WTC11 (cell line): ENCODE measurements at regions not wholly inside any gene's neighbourhood (a gene's known extent, or its start where the extent isn't known, plus 50 kb on each side); places are given as distances from the start of the nearest gene placed in this dataset.

Experiments
- ATAC-seq: fragments of 200-7000 bp; cut with Tn5 transposase; 2 replicates; pipeline ENCODE4 v1.10.0; 2021; ENCODE audit warnings: mild to moderate bottlenecking, moderate library complexity
- CTCF ChIA-PET: fragments of 300-600 bp; sonication (Branson Sonifier 250); formaldehyde crosslinking; loops from one replicate; lab custom pipeline; 2021; ENCODE audit warnings: antibody characterized with exemption; lab: Charles Lee
- POLR2A ChIA-PET: fragments of 350-600 bp; sonication (Branson Sonifier 250); formaldehyde crosslinking; loops from one replicate; lab custom pipeline; 2021; ENCODE audit warnings: antibody characterized with exemption; lab: Charles Lee
- DNase-seq: peaks from one replicate; pipeline ENCODE4 v3.0.0; 2021; ENCODE audit warnings: low spot score
- H3K27ac Mint-ChIP-seq: 2 replicates; pipeline ENCODE4 v1.8.0; 2021; ENCODE audit warnings: mixed read lengths
- H3K27me3 Mint-ChIP-seq: 2 replicates; pipeline ENCODE4 v1.8.0; 2021; ENCODE audit warnings: low read depth, mild to moderate bottlenecking, moderate library complexity, mixed read lengths
- H3K36me3 Mint-ChIP-seq: 2 replicates; pipeline ENCODE4 v1.8.0; 2021; ENCODE audit warnings: mixed read lengths
- H3K4me1 Mint-ChIP-seq: 2 replicates; pipeline ENCODE4 v1.8.0; 2022; ENCODE audit warnings: mixed read lengths
- H3K4me3 Mint-ChIP-seq: 2 replicates; pipeline ENCODE4 v1.8.0; 2021; ENCODE audit warnings: mild to moderate bottlenecking, moderate library complexity, mixed read lengths
- H3K9me3 Mint-ChIP-seq: 2 replicates; pipeline ENCODE4 v1.8.0; 2021; ENCODE audit warnings: mixed read lengths
- ESRRA ChIP-seq: sonication (generic); formaldehyde crosslinking; IDR thresholded peaks from 2 replicates; pipeline ENCODE4 v1.8.1; 2022; ENCODE audit warnings: mild to moderate bottlenecking, missing genetic modification reagents, borderline replicate concordance
- GABPB1 ChIP-seq: sonication (generic); formaldehyde crosslinking; IDR thresholded peaks from 2 replicates; pipeline ENCODE4 v1.8.1; 2023; ENCODE audit warnings: mild to moderate bottlenecking, missing genetic modification reagents
- IRF2 ChIP-seq: sonication (generic); formaldehyde crosslinking; IDR thresholded peaks from 2 replicates; pipeline ENCODE4 v1.8.0; 2022; ENCODE audit warnings: low read depth, missing genetic modification reagents, borderline replicate concordance
- JUN ChIP-seq: sonication (generic); formaldehyde crosslinking; IDR thresholded peaks from 2 replicates; pipeline ENCODE4 v1.8.0; 2023; ENCODE audit warnings: mild to moderate bottlenecking, missing genetic modification reagents
- KAT7 ChIP-seq: sonication (generic); formaldehyde crosslinking; IDR thresholded peaks from 2 replicates; pipeline ENCODE4 v1.8.1; 2023; ENCODE audit warnings: missing genetic modification reagents, mild to moderate bottlenecking, borderline replicate concordance
- RORB ChIP-seq: fragments of 250-450 bp; sonication (Bioruptor Pico); IDR thresholded peaks from 2 replicates; pipeline ENCODE4 v1.9.0; 2021; ENCODE audit warnings: mild to moderate bottlenecking
- TP53 ChIP-seq: sonication (generic); formaldehyde crosslinking; IDR thresholded peaks from 2 replicates; pipeline ENCODE4 v1.8.1; 2023; ENCODE audit warnings: mild to moderate bottlenecking, missing genetic modification reagents
- ZNF396 ChIP-seq: fragments of 250-450 bp; sonication (Bioruptor Pico); IDR thresholded peaks from 2 replicates; pipeline ENCODE4 v1.8.0; 2021; ENCODE audit warnings: mild to moderate bottlenecking, moderate library complexity, borderline replicate concordance
- TF ChIP-seq, protein P1 (sequence below): sonication (generic); formaldehyde crosslinking; IDR thresholded peaks from 2 replicates; pipeline ENCODE4 v1.8.0; 2022; ENCODE audit warnings: mild to moderate bottlenecking, missing genetic modification reagents
- TF ChIP-seq, protein P2 (sequence below): sonication (generic); formaldehyde crosslinking; IDR thresholded peaks from 2 replicates; pipeline ENCODE4 v1.8.1; 2022; ENCODE audit warnings: low read depth, missing genetic modification reagents, borderline replicate concordance
- TF ChIP-seq, protein P3 (sequence below): sonication (generic); formaldehyde crosslinking; conservative IDR thresholded peaks from 2 replicates; pipeline ENCODE4 v1.8.1; 2023; ENCODE audit warnings: mild to moderate bottlenecking, low read depth, missing genetic modification reagents, moderate library complexity
- TF ChIP-seq, protein P4 (sequence below): sonication (generic); formaldehyde crosslinking; conservative IDR thresholded peaks from 2 replicates; pipeline ENCODE4 v1.8.1; 2022; ENCODE audit warnings: mild to moderate bottlenecking, missing genetic modification reagents
- TF ChIP-seq, protein P5 (sequence below): sonication (generic); formaldehyde crosslinking; IDR thresholded peaks from 2 replicates; pipeline ENCODE4 v1.8.0; 2022; ENCODE audit warnings: mild to moderate bottlenecking, missing genetic modification reagents
- TF ChIP-seq, protein P6 (sequence below): fragments of 250-450 bp; sonication (Bioruptor Pico); IDR thresholded peaks from 2 replicates; pipeline ENCODE4 v1.9.0; 2021; ENCODE audit warnings: mild to moderate bottlenecking, borderline replicate concordance
- TF ChIP-seq, protein P7 (sequence below): sonication (generic); formaldehyde crosslinking; IDR thresholded peaks from 2 replicates; pipeline ENCODE4 v1.8.0; 2022; ENCODE audit warnings: mild to moderate bottlenecking, missing genetic modification reagents
- TF ChIP-seq, protein P8 (sequence below): sonication (generic); formaldehyde crosslinking; IDR thresholded peaks from 2 replicates; pipeline ENCODE4 v1.8.1; 2023; ENCODE audit warnings: mild to moderate bottlenecking, missing genetic modification reagents
- TF ChIP-seq, protein P9 (sequence below): fragments of 250-450 bp; sonication (Bioruptor Pico); IDR thresholded peaks from 2 replicates; pipeline ENCODE4 v1.9.0; 2021; ENCODE audit warnings: mild to moderate bottlenecking

DNA sequence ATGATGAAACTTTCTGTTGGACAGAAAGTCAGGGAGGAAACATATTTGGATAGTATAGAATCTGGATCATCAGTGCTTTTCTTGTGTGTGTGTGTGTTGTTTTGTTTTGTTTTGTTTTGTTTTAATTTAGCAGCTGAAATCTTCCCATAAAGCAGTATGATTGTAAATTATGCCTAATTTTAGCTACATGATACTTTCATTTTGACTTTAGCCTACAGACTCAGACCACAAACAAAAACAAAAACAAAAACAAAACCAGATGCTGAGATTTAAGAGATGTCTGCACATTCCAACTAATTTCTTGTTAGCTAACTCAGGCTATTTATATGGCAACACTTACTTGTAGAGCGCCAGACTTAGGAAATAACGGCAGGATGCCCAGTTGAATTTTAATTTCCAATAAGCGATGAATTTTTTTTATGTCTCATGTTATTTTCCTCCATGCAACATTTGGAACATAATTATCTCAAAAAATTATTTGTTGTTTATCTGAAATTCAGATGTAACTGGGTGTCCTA is 119.5 kb upstream of the TRPC7 start (continued):
- TF ChIP-seq, protein P1, sequence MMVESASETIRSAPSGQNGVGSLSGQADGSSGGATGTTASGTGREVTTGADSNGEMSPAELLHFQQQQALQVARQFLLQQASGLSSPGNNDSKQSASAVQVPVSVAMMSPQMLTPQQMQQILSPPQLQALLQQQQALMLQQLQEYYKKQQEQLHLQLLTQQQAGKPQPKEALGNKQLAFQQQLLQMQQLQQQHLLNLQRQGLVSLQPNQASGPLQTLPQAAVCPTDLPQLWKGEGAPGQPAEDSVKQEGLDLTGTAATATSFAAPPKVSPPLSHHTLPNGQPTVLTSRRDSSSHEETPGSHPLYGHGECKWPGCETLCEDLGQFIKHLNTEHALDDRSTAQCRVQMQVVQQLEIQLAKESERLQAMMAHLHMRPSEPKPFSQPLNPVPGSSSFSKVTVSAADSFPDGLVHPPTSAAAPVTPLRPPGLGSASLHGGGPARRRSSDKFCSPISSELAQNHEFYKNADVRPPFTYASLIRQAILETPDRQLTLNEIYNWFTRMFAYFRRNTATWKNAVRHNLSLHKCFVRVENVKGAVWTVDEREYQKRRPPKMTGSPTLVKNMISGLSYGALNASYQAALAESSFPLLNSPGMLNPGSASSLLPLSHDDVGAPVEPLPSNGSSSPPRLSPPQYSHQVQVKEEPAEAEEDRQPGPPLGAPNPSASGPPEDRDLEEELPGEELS (CRISPR knock-in tag): no peak
- TF ChIP-seq, protein P2, sequence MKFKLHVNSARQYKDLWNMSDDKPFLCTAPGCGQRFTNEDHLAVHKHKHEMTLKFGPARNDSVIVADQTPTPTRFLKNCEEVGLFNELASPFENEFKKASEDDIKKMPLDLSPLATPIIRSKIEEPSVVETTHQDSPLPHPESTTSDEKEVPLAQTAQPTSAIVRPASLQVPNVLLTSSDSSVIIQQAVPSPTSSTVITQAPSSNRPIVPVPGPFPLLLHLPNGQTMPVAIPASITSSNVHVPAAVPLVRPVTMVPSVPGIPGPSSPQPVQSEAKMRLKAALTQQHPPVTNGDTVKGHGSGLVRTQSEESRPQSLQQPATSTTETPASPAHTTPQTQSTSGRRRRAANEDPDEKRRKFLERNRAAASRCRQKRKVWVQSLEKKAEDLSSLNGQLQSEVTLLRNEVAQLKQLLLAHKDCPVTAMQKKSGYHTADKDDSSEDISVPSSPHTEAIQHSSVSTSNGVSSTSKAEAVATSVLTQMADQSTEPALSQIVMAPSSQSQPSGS (CRISPR knock-in tag): no peak
- TF ChIP-seq IRF2 (no peak), GABPB1 (no peak)

DNA sequence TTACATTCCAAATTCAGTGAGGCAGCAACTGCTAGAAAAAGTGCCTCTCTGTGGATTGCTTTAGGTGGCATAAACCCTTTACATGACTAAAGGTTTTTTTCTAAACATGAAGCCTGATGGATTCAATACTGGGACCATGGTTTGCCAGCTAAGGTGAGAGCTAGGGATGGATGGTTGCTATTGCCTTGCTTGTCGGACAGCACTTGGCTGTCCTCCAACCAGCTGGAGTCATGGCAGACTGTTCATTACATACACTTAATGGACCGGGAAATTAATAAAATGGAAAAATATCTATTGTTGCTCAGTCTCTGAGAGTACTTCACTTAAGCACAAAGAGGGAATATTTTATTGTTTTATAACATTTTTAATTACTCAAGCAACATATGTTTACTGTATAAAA is 116.9 kb upstream of the TRPC7 start:
- H3K27ac Mint-ChIP-seq: no peak overlapping the region
- no peak for DNase-seq
- TF ChIP-seq ESRRA (CRISPR knock-in tag): no peak
- no peak for TF ChIP-seq JUN (CRISPR knock-in tag)
- TF ChIP-seq, protein P3, sequence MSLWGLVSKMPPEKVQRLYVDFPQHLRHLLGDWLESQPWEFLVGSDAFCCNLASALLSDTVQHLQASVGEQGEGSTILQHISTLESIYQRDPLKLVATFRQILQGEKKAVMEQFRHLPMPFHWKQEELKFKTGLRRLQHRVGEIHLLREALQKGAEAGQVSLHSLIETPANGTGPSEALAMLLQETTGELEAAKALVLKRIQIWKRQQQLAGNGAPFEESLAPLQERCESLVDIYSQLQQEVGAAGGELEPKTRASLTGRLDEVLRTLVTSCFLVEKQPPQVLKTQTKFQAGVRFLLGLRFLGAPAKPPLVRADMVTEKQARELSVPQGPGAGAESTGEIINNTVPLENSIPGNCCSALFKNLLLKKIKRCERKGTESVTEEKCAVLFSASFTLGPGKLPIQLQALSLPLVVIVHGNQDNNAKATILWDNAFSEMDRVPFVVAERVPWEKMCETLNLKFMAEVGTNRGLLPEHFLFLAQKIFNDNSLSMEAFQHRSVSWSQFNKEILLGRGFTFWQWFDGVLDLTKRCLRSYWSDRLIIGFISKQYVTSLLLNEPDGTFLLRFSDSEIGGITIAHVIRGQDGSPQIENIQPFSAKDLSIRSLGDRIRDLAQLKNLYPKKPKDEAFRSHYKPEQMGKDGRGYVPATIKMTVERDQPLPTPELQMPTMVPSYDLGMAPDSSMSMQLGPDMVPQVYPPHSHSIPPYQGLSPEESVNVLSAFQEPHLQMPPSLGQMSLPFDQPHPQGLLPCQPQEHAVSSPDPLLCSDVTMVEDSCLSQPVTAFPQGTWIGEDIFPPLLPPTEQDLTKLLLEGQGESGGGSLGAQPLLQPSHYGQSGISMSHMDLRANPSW (CRISPR knock-in tag): no peak
- no peak for TF ChIP-seq RORB (CRISPR knock-in tag)
- TF ChIP-seq, all 79 proteins: peak for 0
- Mint-ChIP-seq H3K36me3 (peaks cover 11% of the 10 kb centered on the region), H3K27me3 (no peaks in the 10 kb centered on the region), H3K4me3 (no peak overlapping the region), H3K4me1 (peaks cover 60% of the 10 kb centered on the region), H3K9me3 (peaks cover 8% of the 10 kb centered on the region)
- CTCF ChIA-PET: no interaction called here
- POLR2A ChIA-PET: no interaction called here
- no peak for ATAC-seq

DNA sequence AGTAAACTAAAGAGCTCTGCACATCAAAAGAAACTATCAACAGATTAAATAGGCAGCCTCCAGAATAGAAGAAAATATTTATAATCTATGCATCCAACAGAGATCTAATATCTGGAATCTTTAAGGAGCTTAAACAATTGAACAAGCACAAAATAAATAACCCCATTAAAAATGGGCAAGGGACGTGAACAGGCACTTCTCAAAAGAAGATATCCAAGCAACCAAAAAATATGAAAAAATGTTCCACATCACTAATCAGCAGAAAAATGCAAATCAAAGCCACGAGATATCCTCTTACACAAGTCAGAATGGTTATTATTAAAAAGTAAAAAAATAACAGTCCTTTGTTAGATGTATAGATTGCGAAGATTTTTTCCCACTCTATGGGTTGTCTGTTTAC is 109.1 kb upstream of the TRPC7 start:
- Mint-ChIP-seq H3K27me3 (no peaks in the 10 kb centered on the region), H3K4me3 (no peak overlapping the region), H3K36me3 (peaks cover 74% of the 10 kb centered on the region), H3K4me1 (peaks cover 21% of the 10 kb centered on the region), H3K9me3 (peaks cover 62% of the 10 kb centered on the region), H3K27ac (no peak overlapping the region)
- ChIA-PET CTCF (no interaction called here), POLR2A (no interaction called here)
- DNase-seq (no peak), ATAC-seq (no peak)
- TF ChIP-seq, protein P2 (CRISPR knock-in tag): no peak
- TF ChIP-seq TP53 (no peak), KAT7 (no peak), GABPB1 (no peak), ZNF396 (no peak)
- TF ChIP-seq, protein P4, sequence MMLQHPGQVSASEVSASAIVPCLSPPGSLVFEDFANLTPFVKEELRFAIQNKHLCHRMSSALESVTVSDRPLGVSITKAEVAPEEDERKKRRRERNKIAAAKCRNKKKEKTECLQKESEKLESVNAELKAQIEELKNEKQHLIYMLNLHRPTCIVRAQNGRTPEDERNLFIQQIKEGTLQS (CRISPR knock-in tag): no peak
- TF ChIP-seq, protein P5, sequence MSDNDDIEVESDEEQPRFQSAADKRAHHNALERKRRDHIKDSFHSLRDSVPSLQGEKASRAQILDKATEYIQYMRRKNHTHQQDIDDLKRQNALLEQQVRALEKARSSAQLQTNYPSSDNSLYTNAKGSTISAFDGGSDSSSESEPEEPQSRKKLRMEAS (CRISPR knock-in tag): no peak
- TF ChIP-seq, protein P6, sequence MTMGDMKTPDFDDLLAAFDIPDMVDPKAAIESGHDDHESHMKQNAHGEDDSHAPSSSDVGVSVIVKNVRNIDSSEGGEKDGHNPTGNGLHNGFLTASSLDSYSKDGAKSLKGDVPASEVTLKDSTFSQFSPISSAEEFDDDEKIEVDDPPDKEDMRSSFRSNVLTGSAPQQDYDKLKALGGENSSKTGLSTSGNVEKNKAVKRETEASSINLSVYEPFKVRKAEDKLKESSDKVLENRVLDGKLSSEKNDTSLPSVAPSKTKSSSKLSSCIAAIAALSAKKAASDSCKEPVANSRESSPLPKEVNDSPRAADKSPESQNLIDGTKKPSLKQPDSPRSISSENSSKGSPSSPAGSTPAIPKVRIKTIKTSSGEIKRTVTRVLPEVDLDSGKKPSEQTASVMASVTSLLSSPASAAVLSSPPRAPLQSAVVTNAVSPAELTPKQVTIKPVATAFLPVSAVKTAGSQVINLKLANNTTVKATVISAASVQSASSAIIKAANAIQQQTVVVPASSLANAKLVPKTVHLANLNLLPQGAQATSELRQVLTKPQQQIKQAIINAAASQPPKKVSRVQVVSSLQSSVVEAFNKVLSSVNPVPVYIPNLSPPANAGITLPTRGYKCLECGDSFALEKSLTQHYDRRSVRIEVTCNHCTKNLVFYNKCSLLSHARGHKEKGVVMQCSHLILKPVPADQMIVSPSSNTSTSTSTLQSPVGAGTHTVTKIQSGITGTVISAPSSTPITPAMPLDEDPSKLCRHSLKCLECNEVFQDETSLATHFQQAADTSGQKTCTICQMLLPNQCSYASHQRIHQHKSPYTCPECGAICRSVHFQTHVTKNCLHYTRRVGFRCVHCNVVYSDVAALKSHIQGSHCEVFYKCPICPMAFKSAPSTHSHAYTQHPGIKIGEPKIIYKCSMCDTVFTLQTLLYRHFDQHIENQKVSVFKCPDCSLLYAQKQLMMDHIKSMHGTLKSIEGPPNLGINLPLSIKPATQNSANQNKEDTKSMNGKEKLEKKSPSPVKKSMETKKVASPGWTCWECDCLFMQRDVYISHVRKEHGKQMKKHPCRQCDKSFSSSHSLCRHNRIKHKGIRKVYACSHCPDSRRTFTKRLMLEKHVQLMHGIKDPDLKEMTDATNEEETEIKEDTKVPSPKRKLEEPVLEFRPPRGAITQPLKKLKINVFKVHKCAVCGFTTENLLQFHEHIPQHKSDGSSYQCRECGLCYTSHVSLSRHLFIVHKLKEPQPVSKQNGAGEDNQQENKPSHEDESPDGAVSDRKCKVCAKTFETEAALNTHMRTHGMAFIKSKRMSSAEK: no peak
- TF ChIP-seq, protein P7, sequence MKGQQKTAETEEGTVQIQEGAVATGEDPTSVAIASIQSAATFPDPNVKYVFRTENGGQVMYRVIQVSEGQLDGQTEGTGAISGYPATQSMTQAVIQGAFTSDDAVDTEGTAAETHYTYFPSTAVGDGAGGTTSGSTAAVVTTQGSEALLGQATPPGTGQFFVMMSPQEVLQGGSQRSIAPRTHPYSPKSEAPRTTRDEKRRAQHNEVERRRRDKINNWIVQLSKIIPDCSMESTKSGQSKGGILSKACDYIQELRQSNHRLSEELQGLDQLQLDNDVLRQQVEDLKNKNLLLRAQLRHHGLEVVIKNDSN: no peak
- TF ChIP-seq, protein P8, sequence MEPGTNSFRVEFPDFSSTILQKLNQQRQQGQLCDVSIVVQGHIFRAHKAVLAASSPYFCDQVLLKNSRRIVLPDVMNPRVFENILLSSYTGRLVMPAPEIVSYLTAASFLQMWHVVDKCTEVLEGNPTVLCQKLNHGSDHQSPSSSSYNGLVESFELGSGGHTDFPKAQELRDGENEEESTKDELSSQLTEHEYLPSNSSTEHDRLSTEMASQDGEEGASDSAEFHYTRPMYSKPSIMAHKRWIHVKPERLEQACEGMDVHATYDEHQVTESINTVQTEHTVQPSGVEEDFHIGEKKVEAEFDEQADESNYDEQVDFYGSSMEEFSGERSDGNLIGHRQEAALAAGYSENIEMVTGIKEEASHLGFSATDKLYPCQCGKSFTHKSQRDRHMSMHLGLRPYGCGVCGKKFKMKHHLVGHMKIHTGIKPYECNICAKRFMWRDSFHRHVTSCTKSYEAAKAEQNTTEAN (CRISPR knock-in tag): no peak
- TF ChIP-seq, protein P9, sequence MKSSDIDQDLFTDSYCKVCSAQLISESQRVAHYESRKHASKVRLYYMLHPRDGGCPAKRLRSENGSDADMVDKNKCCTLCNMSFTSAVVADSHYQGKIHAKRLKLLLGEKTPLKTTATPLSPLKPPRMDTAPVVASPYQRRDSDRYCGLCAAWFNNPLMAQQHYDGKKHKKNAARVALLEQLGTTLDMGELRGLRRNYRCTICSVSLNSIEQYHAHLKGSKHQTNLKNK: no peak
